Uterus (tissue), 3 donors: ENCODE measurements at regions not wholly inside any gene's neighbourhood (a gene's known extent, or its start where the extent isn't known, plus 50 kb on each side); places are given as distances from the start of the nearest gene placed in this dataset.

Experiments used
- DNase-seq, 2 donors: peaks; one replicate each; pipeline ENCODE4 v3.0.0-alpha.2; 2019 to 2020
- H3K27ac ChIP-seq, 2 donors: fragments of 200-600 bp; sonication (generic); 1 replicate in 1 of 2; 2 replicates in 1 of 2; pipeline ENCODE4 v1.5.1; 2016 to 2018
- H3K27me3 ChIP-seq, 2 donors: fragments of 200-600 bp; sonication (generic); one replicate each; pipeline ENCODE4 v1.5.1; 2018 to 2019; ENCODE audit warnings: control low read depth in 1 of 2
- H3K36me3 ChIP-seq, 2 donors: fragments of 200-600 bp; sonication (generic); one replicate each; pipeline ENCODE4 v1.5.1; 2019; ENCODE audit warnings: control low read depth in 1 of 2
- H3K4me1 ChIP-seq, 2 donors: fragments of 200-600 bp; sonication (generic); one replicate each; pipeline ENCODE4 v1.5.1; 2018 to 2019; ENCODE audit warnings: control low read depth in 1 of 2
- H3K4me3 ChIP-seq, 2 donors: fragments of 200-600 bp; sonication (generic); 1 replicate in 1 of 2; 2 replicates in 1 of 2; pipeline ENCODE4 v1.5.1; 2018 to 2019; ENCODE audit warnings: mild to moderate bottlenecking in 1 of 2
- H3K9me3 ChIP-seq, 2 donors: fragments of 200-600 bp; sonication (generic); one replicate each; pipeline ENCODE4 v1.5.1; 2019; ENCODE audit warnings: control low read depth in 1 of 2
- CTCF ChIP-seq, 4 experiments: fragments of 200-600 bp in 2 of 4; fragments of 450-650 bp in 2 of 4; sonication (generic) in 2 of 4; IDR thresholded peaks; one replicate each; pipeline ENCODE4 v1.5.1; 2016 to 2019; ENCODE audit warnings: antibody characterized with exemption in 4 of 4, mild to moderate bottlenecking in 2 of 4, moderate library complexity in 1 of 4
- POLR2A ChIP-seq, 2 donors: fragments of 450-650 bp; IDR thresholded peaks; one replicate each; pipeline ENCODE4 v1.6.1; 2016; ENCODE audit warnings: antibody characterized with exemption in 2 of 2, mild to moderate bottlenecking in 1 of 2, moderate library complexity in 1 of 2
- intact Hi-C: fragments of 100-400 bp; cut with DNase I; formaldehyde crosslinking; loops from one replicate; pipeline ENCODE4 v1.15.1; 2023; ENCODE audit warnings: low total_unique reads
- donor health status: DM: yes; HTN: yes; CAD: no.

DNA sequence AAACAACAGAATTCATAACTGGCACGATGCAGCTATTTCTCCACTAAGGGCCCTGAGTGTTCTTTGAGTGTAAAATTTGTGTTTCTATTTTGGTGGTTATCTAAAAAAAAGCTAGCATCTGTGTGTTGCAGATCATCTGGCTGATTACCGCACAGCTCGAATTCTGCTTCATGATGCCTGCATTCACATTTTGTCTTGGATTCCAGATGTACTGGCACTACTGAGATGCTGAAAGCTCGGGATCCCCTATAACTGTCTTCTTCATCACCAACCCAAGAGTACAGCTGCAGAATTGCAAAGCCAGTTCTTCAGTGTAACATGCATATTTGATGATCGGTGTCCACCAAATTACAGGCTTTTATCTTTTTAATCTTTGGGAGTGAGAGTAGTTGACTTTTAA lies 51.6 kb upstream of the ZNF532 start:
- Histone ChIP-seq H3K27ac (peak overlapping the region in 1 of 2 donors; percentile 59), H3K9me3 (no peaks in the 10 kb centered on the region), H3K4me3 (no peak overlapping the region), H3K4me1 (no peaks in the 10 kb centered on the region), H3K27me3 (no peaks in the 10 kb centered on the region), H3K36me3 (no peaks in the 10 kb centered on the region)
- DNase-seq, result no peak
- intact Hi-C loops, result no loop called here
- TF ChIP-seq POLR2A (IDR thresholded peaks at IDR 0.05), result no peak
- TF ChIP-seq CTCF (IDR thresholded peaks at IDR 0.05), result no peak

DNA sequence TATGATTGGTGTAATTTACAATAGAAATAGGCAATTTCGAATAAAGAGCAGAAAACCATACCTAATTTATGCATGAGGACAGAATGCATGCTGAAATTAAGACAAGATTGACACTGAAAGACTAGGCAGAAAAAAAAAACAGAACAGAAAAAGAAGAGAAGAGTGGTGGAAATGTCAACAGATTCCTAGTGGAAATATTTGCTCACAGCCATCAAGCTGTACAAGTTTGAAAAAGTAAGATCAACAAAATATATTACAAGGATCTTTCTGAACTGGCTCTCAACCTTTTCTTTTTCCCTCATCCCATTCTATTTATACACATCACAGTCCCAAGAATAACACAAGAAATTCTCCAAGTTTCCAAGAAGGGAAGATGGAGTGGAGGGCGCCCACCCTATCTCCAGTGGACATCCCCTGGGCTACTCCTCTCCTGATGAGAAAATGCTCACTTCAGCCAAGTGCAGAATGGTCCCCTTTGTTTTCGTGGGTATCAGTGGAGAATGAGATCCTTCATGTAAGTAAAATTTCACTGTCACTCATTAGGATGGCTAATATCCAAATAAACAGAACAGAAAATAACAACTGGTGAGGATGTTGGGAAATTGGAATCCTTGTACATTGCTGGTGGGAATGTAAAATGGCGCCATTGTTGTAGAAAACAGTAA lies 51.0 kb upstream of the ZNF532 start:
- Histone ChIP-seq H3K27ac (peak overlapping the region; percentile 55 to 59), H3K4me1 (no peaks in the 10 kb centered on the region), H3K27me3 (no peaks in the 10 kb centered on the region), H3K36me3 (no peaks in the 10 kb centered on the region), H3K4me3 (no peak overlapping the region), H3K9me3 (no peaks in the 10 kb centered on the region)
- TF ChIP-seq CTCF (IDR thresholded peaks at IDR 0.05), result no peak
- TF ChIP-seq POLR2A (IDR thresholded peaks at IDR 0.05), result no peak
- DNase-seq, result no peak
- intact Hi-C loops, result no loop called here

GRCh38 chr18:58814317-58814716 lies 50.4 kb upstream of the ZNF532 start:
- H3K9me3 ChIP-seq, result no peaks in the 10 kb centered on the region
- DNase-seq, result no peak
- no peaks in the 10 kb centered on the region for H3K36me3 ChIP-seq
- no peaks in the 10 kb centered on the region for H3K4me1 ChIP-seq
- intact Hi-C loops, result no loop called here
- peak overlapping the region; percentile 55 to 59 for H3K27ac ChIP-seq
- H3K27me3 ChIP-seq, result no peaks in the 10 kb centered on the region
- no peak overlapping the region for H3K4me3 ChIP-seq
- TF ChIP-seq POLR2A (IDR thresholded peaks at IDR 0.05) (no peak), CTCF (IDR thresholded peaks at IDR 0.05) (no peak)
